K562 (cell line): ENCODE measurements at regions not wholly inside any gene's neighbourhood (a gene's known extent, or its start where the extent isn't known, plus 50 kb on each side); places are given as distances from the start of the nearest gene placed in this dataset.

Source experiments
- HOXB6 ChIP-seq: fragments of 250-450 bp; sonication (Bioruptor Pico); IDR thresholded peaks from 2 replicates; pipeline ENCODE4 v1.5.1; 2022; ENCODE audit warnings: mild to moderate bottlenecking, borderline replicate concordance
- L3MBTL2 ChIP-seq: fragments of 450-650 bp; IDR thresholded peaks from 2 replicates; pipeline ENCODE4 v1.6.1; 2016; ENCODE audit warnings: mild to moderate bottlenecking, moderate library complexity
- ZNF280B ChIP-seq: fragments of 250-450 bp; sonication (Bioruptor Pico); IDR thresholded peaks from 2 replicates; pipeline ENCODE4 v1.5.1; 2021; ENCODE audit warnings: mild to moderate bottlenecking
- ZNF609 ChIP-seq: sonication (generic); formaldehyde crosslinking; IDR thresholded peaks from 2 replicates; pipeline ENCODE4 v1.8.1; 2023; ENCODE audit warnings: missing genetic modification reagents, mild to moderate bottlenecking, borderline replicate concordance
- ZNF639 ChIP-seq, 2 experiments: fragments of 200-800 bp in 1 of 2; sonication (Bioruptor generic) in 1 of 2; sonication (generic) in 1 of 2; formaldehyde crosslinking in 1 of 2; IDR thresholded peaks in 1 of 2; conservative IDR thresholded peaks in 1 of 2; 2 replicates each; pipeline versions ENCODE4 v1.5.0 to v1.6.1; 2016 to 2020; ENCODE audit warnings: missing compliant biosample characterization in 1 of 2, missing genetic modification characterization in 1 of 2, missing genetic modification reagents in 1 of 2

- TF ChIP-seq ZNF639 (CRISPR knock-in tag; conservative IDR thresholded peaks at IDR 0.05 in 1 of 2, IDR thresholded peaks at IDR 0.05 in 1 of 2): no peak
- TF ChIP-seq HOXB6 (CRISPR knock-in tag): no peak
- TF ChIP-seq ZNF609: no peak
- TF ChIP-seq L3MBTL2: no peak
- no peak for TF ChIP-seq ZNF280B (CRISPR knock-in tag)
Measured at GRCh38 chr4:125582302-125582701, 267.5 kb downstream of the FAT4 start (continued).
